Endothelial cell of umbilical vein (primary cell): ENCODE measurements at regions not wholly inside any gene's neighbourhood (a gene's known extent, or its start where the extent isn't known, plus 50 kb on each side); places are given as distances from the start of the nearest gene placed in this dataset.

Experiments
- BruUV-seq: library from RNA; stranded (reverse); fragments of 400-500 nt; replicated peaks from 2 replicates; lab custom pipeline; 2021; lab: Mats Ljungman, UMichigan
- CTCF ChIA-PET: fragments of 300-600, 350-600 bp; sonication (Branson Sonifier 250); formaldehyde crosslinking; loops from one replicate; lab custom pipeline; 2021; ENCODE audit warnings: antibody characterized with exemption, inconsistent platforms; lab: Charles Lee
- POLR2A ChIA-PET: fragments of 300-600, 350-600 bp; sonication (Branson Sonifier 250); formaldehyde crosslinking; loops from one replicate; lab custom pipeline; 2021; ENCODE audit warnings: antibody characterized with exemption, inconsistent platforms; lab: Charles Lee
- DNase-seq: peaks from one replicate; pipeline ENCODE4 v3.0.0-alpha.2; 2011; ENCODE audit warnings: low read depth, low spot score
- FAIRE-seq: peaks from 2 replicates; lab custom pipeline; 2011; peaks lifted over from hg19 to GRCh38; lab: Jason Lieb, UNC
- H2AFZ ChIP-seq: 2 replicates; pipeline ENCODE4 v1.6.0; 2012; ENCODE audit warnings: low read depth, low read length, control low read depth, inconsistent platforms
- H3K27ac ChIP-seq: 2 replicates; pipeline ENCODE4 v1.5.1; 2011; ENCODE audit warnings: low read depth, mild to moderate bottlenecking, control low read depth, low read length, moderate library complexity; ENCODE audit not compliant: insufficient read depth
- H3K27me3 ChIP-seq, 2 experiments: 2 replicates each; pipeline versions ENCODE4 v1.6.0 to v1.6.1; 2011; ENCODE audit warnings: low read length in 2 of 2, mixed read lengths in 1 of 2; ENCODE audit not compliant: control insufficient read depth in 2 of 2, insufficient read depth in 2 of 2
- H3K36me3 ChIP-seq, 2 experiments: 2 replicates in 1 of 2; 3 replicates in 1 of 2; pipeline ENCODE4 v1.5.1; 2011; ENCODE audit warnings: low read length in 2 of 2, mild to moderate bottlenecking in 1 of 2, moderate library complexity in 1 of 2; ENCODE audit not compliant: control insufficient read depth in 2 of 2, insufficient read depth in 2 of 2; ENCODE audit errors: extremely low read depth in 1 of 2
- H3K4me1 ChIP-seq: 3 replicates; pipeline ENCODE4 v1.5.1; 2011; ENCODE audit warnings: mild to moderate bottlenecking, low read length; ENCODE audit not compliant: control insufficient read depth, insufficient read depth; ENCODE audit errors: extremely low read depth
- H3K4me2 ChIP-seq: 2 replicates; pipeline ENCODE4 v1.6.1; 2011; ENCODE audit warnings: low read length, control low read depth, mixed read lengths; ENCODE audit not compliant: insufficient read depth
- H3K4me3 ChIP-seq, 3 experiments: fragments of 200-600 bp in 1 of 3; sonication (generic), shearing (Covaris generic) in 1 of 3; replicated peaks in 1 of 3; 2 replicates each; pipeline ENCODE4 v1.5.1; 2011 to 2016; ENCODE audit warnings: control low read depth in 3 of 3, low read length in 3 of 3, mild to moderate bottlenecking in 2 of 3, inconsistent platforms in 1 of 3, low read depth in 1 of 3, moderate library complexity in 1 of 3; ENCODE audit not compliant: insufficient read depth in 1 of 3
- H3K79me2 ChIP-seq: 2 replicates; pipeline ENCODE4 v1.6.0; 2012; ENCODE audit warnings: low read length, inconsistent platforms; ENCODE audit not compliant: control insufficient read depth, insufficient read depth
- H3K9ac ChIP-seq: replicated peaks from 2 replicates; pipeline ENCODE3; 2011; ENCODE audit warnings: low read length, control low read depth; ENCODE audit not compliant: insufficient read depth; ENCODE audit errors: extremely low read depth
- H3K9me1 ChIP-seq: replicated peaks from 3 replicates; pipeline ENCODE4 v1.6.0; 2011; ENCODE audit warnings: mild to moderate bottlenecking, low read length; ENCODE audit not compliant: control insufficient read depth, insufficient read depth; ENCODE audit errors: extremely low read depth
- H3K9me3 ChIP-seq: replicated peaks from 2 replicates; pipeline ENCODE4 v1.5.1; 2012; ENCODE audit warnings: low read length, inconsistent platforms; ENCODE audit not compliant: control insufficient read depth, insufficient read depth
- H4K20me1 ChIP-seq: replicated peaks from 2 replicates; pipeline ENCODE3; 2011; ENCODE audit warnings: mild to moderate bottlenecking, low read length; ENCODE audit not compliant: control insufficient read depth, insufficient read depth; ENCODE audit errors: extremely low read depth
- CTCF ChIP-seq, 2 donors: IDR thresholded peaks; 1 replicate in 1 of 2; 2 replicates in 1 of 2; pipeline ENCODE4 v1.5.1; 2011; ENCODE audit warnings: low read length in 2 of 2, mild to moderate bottlenecking in 2 of 2, moderate library complexity in 2 of 2, control low read depth in 1 of 2, inconsistent platforms in 1 of 2, low read depth in 1 of 2; ENCODE audit not compliant: insufficient read depth in 1 of 2; ENCODE audit errors: extremely low read depth in 1 of 2
- EZH2 ChIP-seq: IDR thresholded peaks from 2 replicates; pipeline ENCODE4 v1.6.1; 2012; ENCODE audit warnings: borderline replicate concordance, low read depth, mild to moderate bottlenecking, moderate library complexity, low read length, inconsistent platforms; ENCODE audit not compliant: severe bottlenecking
- FOS ChIP-seq: IDR thresholded peaks from 2 replicates; pipeline ENCODE4 v1.6.1; 2011; ENCODE audit warnings: mild to moderate bottlenecking, low read length, moderate library complexity, borderline replicate concordance; ENCODE audit not compliant: insufficient read depth
- GATA2 ChIP-seq: IDR thresholded peaks from 2 replicates; pipeline ENCODE4 v1.7.0; 2011; ENCODE audit warnings: low read depth, mild to moderate bottlenecking, moderate library complexity, mixed read lengths, low read length; ENCODE audit not compliant: insufficient read length, insufficient read depth
- JUN ChIP-seq: IDR thresholded peaks from 2 replicates; pipeline ENCODE4 v1.6.1; 2011; ENCODE audit warnings: borderline replicate concordance, low read depth; ENCODE audit not compliant: insufficient read length, insufficient read depth
- MAX ChIP-seq: IDR thresholded peaks from 2 replicates; pipeline ENCODE4 v1.6.1; 2011; ENCODE audit not compliant: insufficient read depth, insufficient read length
- MYC ChIP-seq: IDR thresholded peaks from one replicate; pipeline ENCODE4 v1.6.1; 2011; ENCODE audit warnings: mild to moderate bottlenecking, low read depth, low read length
- POLR2A ChIP-seq: IDR thresholded peaks from 2 replicates; pipeline ENCODE4 v1.6.1; 2012; ENCODE audit warnings: low read depth, mild to moderate bottlenecking, control low read depth, low read length
- POLR2AphosphoS5 ChIP-seq: IDR thresholded peaks from 2 replicates; pipeline ENCODE4 v1.6.1; 2012; ENCODE audit warnings: low read depth, mild to moderate bottlenecking, control low read depth, low read length, moderate library complexity; ENCODE audit not compliant: insufficient read depth
- dilution Hi-C: fragments of 300-500 bp; cut with MboI; formaldehyde crosslinking; loops from one replicate; pipeline ENCODE4 v1.15.0; 2019; ENCODE audit warnings: low sequenced_read_pairs; ENCODE audit not compliant: extremely low pct_ligation_motif_present
- intact Hi-C: fragments of 100-400 bp; cut with micrococcal nuclease; formaldehyde crosslinking; loops from one replicate; pipeline ENCODE4 v1.10.0; 2022

GRCh38 chr6:156016186-156016976 lies 560.7 kb upstream of the NOX3 start:
- CTCF ChIA-PET, result no interaction called here
- POLR2A ChIA-PET, result no interaction called here
- no peaks in the 10 kb centered on the region for H3K9me1 ChIP-seq
- H3K4me3 ChIP-seq, result no peak overlapping the region
- H3K4me1 ChIP-seq, result no peaks in the 10 kb centered on the region
- no peak overlapping the region for H3K4me2 ChIP-seq
- no peak overlapping the region for H3K9ac ChIP-seq
- no peaks in the 10 kb centered on the region for H3K9me3 ChIP-seq
- H3K79me2 ChIP-seq, result no peaks in the 10 kb centered on the region
- dilution Hi-C loops (no loop called here), intact Hi-C loops (no loop called here)
- no peak overlapping the region for H2AFZ ChIP-seq
- peak; percentile 43 for DNase-seq
- H3K36me3 ChIP-seq, result no peaks in the 10 kb centered on the region
- FAIRE-seq, result no peak
- H3K27me3 ChIP-seq, result no peaks in the 10 kb centered on the region
- no TSS peak for BruUV-seq
- H3K27ac ChIP-seq, result no peak overlapping the region
- TF ChIP-seq CTCF (IDR thresholded peaks at IDR 0.05; ENCODE audit: extremely low read depth in 1 of 2, insufficient read depth in 1 of 2, low read depth in 1 of 2, low read length in 2 of 2) (no peak), FOS (no peak), EZH2 (no peak), JUN (no peak)
- H4K20me1 ChIP-seq, result no peaks in the 10 kb centered on the region

- no peaks in the 10 kb centered on the region for H3K36me3 ChIP-seq
- DNase-seq, result peak; percentile 50
- dilution Hi-C loops (no loop called here), intact Hi-C loops (no loop called here)
- H3K9me1 ChIP-seq, result no peaks in the 10 kb centered on the region
- H3K27me3 ChIP-seq, result no peaks in the 10 kb centered on the region
- H4K20me1 ChIP-seq, result no peaks in the 10 kb centered on the region
- H3K9me3 ChIP-seq, result no peaks in the 10 kb centered on the region
- no peak overlapping the region for H3K27ac ChIP-seq
- H3K9ac ChIP-seq, result no peak overlapping the region
- BruUV-seq, result no TSS peak
- H2AFZ ChIP-seq, result peak overlapping the region; percentile 9
- FAIRE-seq, result no peak
- H3K4me2 ChIP-seq, result no peak overlapping the region
- ChIA-PET POLR2A (no interaction called here), CTCF (no interaction called here)
- no peak overlapping the region for H3K4me3 ChIP-seq
- no peaks in the 10 kb centered on the region for H3K79me2 ChIP-seq
- H3K4me1 ChIP-seq, result no peaks in the 10 kb centered on the region
- TF ChIP-seq MYC (no peak), GATA2 (no peak), POLR2AphosphoS5 (no peak), EZH2 (no peak), POLR2A (no peak), MAX (no peak), CTCF (IDR thresholded peaks at IDR 0.05; ENCODE audit: extremely low read depth in 1 of 2, insufficient read depth in 1 of 2, low read depth in 1 of 2, low read length in 2 of 2) (no peak), JUN (no peak), FOS (no peak)
Measured at GRCh38 chr6:156013155-156013554, 557.5 kb upstream of the NOX3 start.
